Neural crest cell (in vitro differentiated cells): ENCODE measurements at regions not wholly inside any gene's neighbourhood (a gene's known extent, or its start where the extent isn't known, plus 50 kb on each side); places are given as distances from the start of the nearest gene placed in this dataset.

Source experiments
- DNase-seq: peaks from one replicate; pipeline ENCODE4 v3.0.0; 2021; ENCODE audit warnings: low read depth, mixed read lengths, low spot score
- H3K27ac Mint-ChIP-seq: one replicate; pipeline ENCODE4 v1.8.0; 2021; ENCODE audit warnings: mild to moderate bottlenecking, mixed read lengths; ENCODE audit not compliant: unreplicated experiment
- H3K27me3 Mint-ChIP-seq: 2 replicates; pipeline ENCODE4 v1.8.0; 2021; ENCODE audit warnings: low read depth, mild to moderate bottlenecking, mixed read lengths
- H3K36me3 Mint-ChIP-seq: 2 replicates; pipeline ENCODE4 v1.8.0; 2021; ENCODE audit warnings: low read depth, mild to moderate bottlenecking, mixed read lengths
- H3K4me1 Mint-ChIP-seq: 2 replicates; pipeline ENCODE4 v1.8.0; 2021; ENCODE audit warnings: mixed read lengths
- H3K4me3 Mint-ChIP-seq: one replicate; pipeline ENCODE4 v1.8.0; 2021; ENCODE audit warnings: mild to moderate bottlenecking, mixed read lengths
- H3K9me3 Mint-ChIP-seq: 2 replicates; pipeline ENCODE4 v1.8.0; 2021; ENCODE audit warnings: mixed read lengths
- CTCF ChIP-seq: fragments of 200-600 bp; sonication (generic); conservative IDR thresholded peaks from 2 replicates; pipeline ENCODE4 v1.5.0; 2021; ENCODE audit warnings: antibody characterized with exemption, mild to moderate bottlenecking

DNA sequence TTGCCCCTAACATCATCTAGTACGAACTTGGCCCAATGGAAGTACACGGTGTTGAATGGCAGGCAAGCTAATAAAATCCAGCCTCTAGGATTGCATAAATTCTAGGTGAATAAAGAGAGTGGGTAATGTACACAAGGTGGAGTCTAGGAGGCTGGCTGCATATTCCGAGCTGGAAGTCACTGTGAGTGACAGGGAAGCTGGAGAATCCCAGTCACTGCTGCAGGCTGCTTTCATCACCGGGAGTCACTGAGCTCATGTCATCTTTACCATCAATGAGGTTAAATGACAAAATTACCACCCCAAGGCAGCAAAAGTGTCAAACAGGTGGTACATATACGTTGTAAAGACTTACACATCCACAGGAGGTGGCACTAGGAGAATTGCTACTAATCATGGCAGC is 91.3 kb upstream of the HMHB1 start:
- H3K4me3 Mint-ChIP-seq, result no peak overlapping the region
- no peaks in the 10 kb centered on the region for H3K4me1 Mint-ChIP-seq
- no peak for DNase-seq
- no peaks in the 10 kb centered on the region for H3K27me3 Mint-ChIP-seq
- no peak overlapping the region for H3K27ac Mint-ChIP-seq
- peaks cover 15% of the 10 kb centered on the region for H3K9me3 Mint-ChIP-seq
- peaks cover 13% of the 10 kb centered on the region for H3K36me3 Mint-ChIP-seq
- TF ChIP-seq CTCF, result no peak

DNA sequence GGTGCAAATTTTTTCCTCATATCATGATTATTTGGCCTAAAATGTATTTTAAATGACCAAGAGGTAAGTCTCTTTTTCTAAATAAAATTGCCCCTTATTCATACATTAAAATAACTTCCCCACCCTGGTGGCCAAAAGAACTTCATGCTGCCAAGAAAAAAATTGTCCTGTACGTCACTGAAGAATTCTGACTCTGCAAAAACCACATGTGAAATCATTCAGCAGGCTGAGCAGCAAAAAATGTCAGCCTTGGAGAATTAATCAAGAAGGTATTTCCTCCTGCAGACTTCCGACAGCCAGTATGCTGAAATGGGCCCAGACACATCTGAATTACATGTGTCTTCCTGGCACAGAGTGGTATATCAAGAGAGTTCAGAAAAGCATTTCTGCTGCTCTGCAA is 94.6 kb upstream of the HMHB1 start:
- no peaks in the 10 kb centered on the region for H3K27me3 Mint-ChIP-seq
- no peaks in the 10 kb centered on the region for H3K4me1 Mint-ChIP-seq
- no peak overlapping the region for H3K27ac Mint-ChIP-seq
- H3K4me3 Mint-ChIP-seq, result no peak overlapping the region
- TF ChIP-seq CTCF, result peak; percentile 43
- H3K36me3 Mint-ChIP-seq, result no peaks in the 10 kb centered on the region
- no peaks in the 10 kb centered on the region for H3K9me3 Mint-ChIP-seq
- no peak for DNase-seq

DNA sequence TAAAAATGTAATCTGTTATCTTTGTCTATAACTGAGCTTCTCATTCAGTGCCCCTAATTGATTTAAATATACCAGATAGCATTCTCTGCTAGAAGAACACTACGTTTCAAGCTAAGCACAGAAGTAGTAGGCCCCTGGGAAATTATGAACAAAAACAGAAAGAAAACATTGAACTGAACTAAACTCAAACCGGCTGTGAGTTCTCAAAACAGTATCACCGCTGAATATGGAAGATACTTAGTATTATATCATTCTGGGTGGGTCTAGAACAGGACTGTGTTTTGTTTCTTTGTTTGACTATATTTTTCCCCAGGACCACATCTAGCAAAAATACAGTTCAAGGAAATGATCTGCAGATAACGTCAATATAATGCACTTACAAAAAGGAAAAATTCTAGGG is 95.1 kb upstream of the HMHB1 start:
- Mint-ChIP-seq H3K9me3 (no peaks in the 10 kb centered on the region), H3K4me3 (no peak overlapping the region), H3K36me3 (no peaks in the 10 kb centered on the region), H3K4me1 (no peaks in the 10 kb centered on the region), H3K27me3 (no peaks in the 10 kb centered on the region), H3K27ac (no peak overlapping the region)
- DNase-seq, result no peak
- TF ChIP-seq CTCF, result no peak

DNA sequence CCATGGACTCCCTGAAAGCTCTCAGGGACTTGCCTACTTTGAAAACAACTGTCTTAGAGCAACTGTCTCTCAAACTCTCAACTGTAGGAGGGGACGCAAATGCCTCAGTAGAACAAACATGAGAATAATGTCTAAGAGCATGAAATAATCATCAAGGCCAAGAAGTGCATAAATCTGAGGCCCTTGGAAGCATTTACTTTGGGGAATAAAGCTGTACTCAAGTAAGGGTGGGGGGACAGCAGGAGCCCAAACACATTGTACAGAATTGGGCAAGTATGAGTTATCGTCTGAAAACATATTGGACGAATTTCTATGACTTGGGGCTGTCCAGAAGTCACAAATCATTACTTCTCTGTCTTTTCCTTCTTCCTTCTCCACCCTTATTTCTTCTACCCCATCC is 96.3 kb upstream of the HMHB1 start:
- DNase-seq, result no peak
- no peak for TF ChIP-seq CTCF
- Mint-ChIP-seq H3K27me3 (no peaks in the 10 kb centered on the region), H3K9me3 (no peaks in the 10 kb centered on the region), H3K4me1 (no peaks in the 10 kb centered on the region), H3K27ac (no peak overlapping the region), H3K36me3 (no peaks in the 10 kb centered on the region), H3K4me3 (no peak overlapping the region)

DNA sequence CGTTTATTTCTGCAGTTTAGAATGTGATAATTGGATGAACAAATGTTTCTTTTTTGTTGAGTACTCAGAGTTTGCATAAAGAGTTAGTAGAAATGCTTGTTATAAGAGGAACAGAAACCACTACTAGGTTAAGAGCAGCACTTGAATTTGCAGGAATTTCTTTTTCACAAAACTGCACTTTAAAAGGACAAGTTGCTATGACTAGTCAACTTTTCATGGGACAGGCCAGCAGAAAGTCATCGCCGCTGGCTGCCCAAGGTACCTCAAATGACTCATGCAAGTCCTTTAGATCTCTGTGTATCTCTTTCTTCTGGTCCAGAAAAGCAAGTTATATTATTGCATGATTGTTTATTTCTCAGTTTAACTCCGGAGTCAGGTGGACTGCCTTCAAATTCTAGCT is 97.3 kb upstream of the HMHB1 start:
- no peak for DNase-seq
- H3K36me3 Mint-ChIP-seq, result no peaks in the 10 kb centered on the region
- H3K27me3 Mint-ChIP-seq, result no peaks in the 10 kb centered on the region
- TF ChIP-seq CTCF, result no peak
- no peak overlapping the region for H3K27ac Mint-ChIP-seq
- H3K4me3 Mint-ChIP-seq, result no peak overlapping the region
- H3K9me3 Mint-ChIP-seq, result no peaks in the 10 kb centered on the region
- H3K4me1 Mint-ChIP-seq, result no peaks in the 10 kb centered on the region
